A549 (cell line): ENCODE measurements at regions not wholly inside any gene's neighbourhood (a gene's known extent, or its start where the extent isn't known, plus 50 kb on each side); places are given as distances from the start of the nearest gene placed in this dataset.
"Not testable (repeated sequence)": the region's sequence is repeated elsewhere in the genome, so short reads cannot be mapped to it uniquely, and the experiment has no call there.

Source experiments
- ATAC-seq, 2 experiments: fragments of 200-7000 bp in 1 of 2; fragments of >200 bp in 1 of 2; cut with Nextera tagmentation in 1 of 2; cut with Tn5 transposase in 1 of 2; 3 replicates each; pipeline versions ENCODE4 v1.8.0 to v1.9.1; 2018 to 2020; ENCODE audit warnings: mild to moderate bottlenecking in 1 of 2, moderate library complexity in 1 of 2
- CTCF ChIA-PET: fragments of 300-600 bp; sonication (Branson Sonifier 250); formaldehyde crosslinking; extraction: SDS; loops from one replicate; lab custom pipeline; 2021; ENCODE audit warnings: antibody characterized with exemption, inconsistent platforms; lab: Yijun Ruan, JAX
- POLR2A ChIA-PET: fragments of 350-600 bp; formaldehyde crosslinking; extraction: SDS; loops from one replicate; lab custom pipeline; 2021; ENCODE audit warnings: antibody characterized with exemption, inconsistent platforms; lab: Yijun Ruan, JAX
- DNase-seq, 2 experiments: peaks; one replicate each; pipeline versions ENCODE4 v3.0.0 to v3.0.0-alpha.2; 2011 to 2016; ENCODE audit warnings: low read depth in 1 of 2, low spot score in 1 of 2
- FAIRE-seq: peaks from 2 replicates; lab custom pipeline; 2011; peaks lifted over from hg19 to GRCh38; lab: Jason Lieb, UNC
- H3K27ac ChIP-seq, 2 experiments: fragments of >200 bp; sonication (Bioruptor Twin); formaldehyde crosslinking; 3 replicates each; pipeline ENCODE4 v1.5.1; 2016 to 2017
- H3K4me1 ChIP-seq: fragments of >200 bp; sonication (Bioruptor Twin); formaldehyde crosslinking; 3 replicates; pipeline ENCODE4 v1.6.1; 2016
- H3K4me2 ChIP-seq: fragments of >200 bp; sonication (Bioruptor Twin); formaldehyde crosslinking; 3 replicates; pipeline ENCODE4 v1.6.1; 2016
- H3K4me3 ChIP-seq: fragments of >200 bp; sonication (Bioruptor Twin); formaldehyde crosslinking; 3 replicates; pipeline ENCODE4 v1.5.1; 2016
- H3K9me3 ChIP-seq: fragments of >200 bp; sonication (Bioruptor Twin); formaldehyde crosslinking; 3 replicates; pipeline ENCODE4 v1.6.1; 2016
- BHLHE40 ChIP-seq: IDR thresholded peaks from 2 replicates; pipeline ENCODE4 v1.6.1; 2012; ENCODE audit warnings: low read depth, low read length, inconsistent platforms
- CBX2 ChIP-seq: fragments of 200-600 bp; sonication (generic); IDR thresholded peaks from 2 replicates; pipeline ENCODE4 v1.6.1; 2016; ENCODE audit warnings: low read depth, mild to moderate bottlenecking, borderline replicate concordance
- CEBPB ChIP-seq, 2 experiments: fragments of >200 bp in 1 of 2; sonication (Bioruptor Twin) in 1 of 2; formaldehyde crosslinking in 1 of 2; IDR thresholded peaks; 2 replicates each; pipeline ENCODE4 v1.6.1; 2012 to 2016
- CHD2 ChIP-seq: fragments of 150-350 bp; IDR thresholded peaks from 2 replicates; pipeline ENCODE4 v1.6.1; 2014; ENCODE audit warnings: low read length; ENCODE audit not compliant: partially characterized antibody
- CTCF ChIP-seq: fragments of >200 bp; sonication (Bioruptor Twin); formaldehyde crosslinking; IDR thresholded peaks from 3 replicates; pipeline ENCODE4 v1.5.1; 2016
- FOSB ChIP-seq: fragments of 250-450 bp; sonication (Bioruptor Pico); IDR thresholded peaks from 2 replicates; pipeline ENCODE4 v1.5.0; 2020; ENCODE audit warnings: mild to moderate bottlenecking, moderate library complexity
- FOXS1 ChIP-seq: fragments of 250-450 bp; sonication (Bioruptor Pico); IDR thresholded peaks from 2 replicates; pipeline ENCODE4 v1.5.0; 2020; ENCODE audit warnings: mild to moderate bottlenecking, moderate library complexity
- GATA3 ChIP-seq: IDR thresholded peaks from 2 replicates; pipeline ENCODE4 v1.6.1; 2012; ENCODE audit warnings: borderline replicate concordance
- HES2 ChIP-seq: fragments of >200 bp; sonication (Bioruptor Twin); formaldehyde crosslinking; IDR thresholded peaks from 2 replicates; pipeline ENCODE4 v1.6.1; 2016
- HEYL ChIP-seq: fragments of 250-450 bp; sonication (Bioruptor Pico); IDR thresholded peaks from 2 replicates; pipeline ENCODE4 v1.8.0; 2021; ENCODE audit warnings: mild to moderate bottlenecking, moderate library complexity
- JUNB ChIP-seq: fragments of >200 bp; sonication (Bioruptor Twin); formaldehyde crosslinking; IDR thresholded peaks from 2 replicates; pipeline ENCODE4 v1.6.1; 2016
- MAFK ChIP-seq: fragments of 450-650 bp; IDR thresholded peaks from 2 replicates; pipeline ENCODE4 v1.6.1; 2014; ENCODE audit not compliant: partially characterized antibody
- MAX ChIP-seq: IDR thresholded peaks from 2 replicates; pipeline ENCODE4 v1.6.1; 2012
- NFE2L2 ChIP-seq: fragments of 150-350 bp; conservative IDR thresholded peaks from 2 replicates; pipeline ENCODE4 v1.6.1; 2014; ENCODE audit warnings: low read length
- NPAS2 ChIP-seq: fragments of 250-450 bp; sonication (Bioruptor Pico); IDR thresholded peaks from 2 replicates; pipeline ENCODE4 v1.8.0; 2022; ENCODE audit warnings: mild to moderate bottlenecking, moderate library complexity, borderline replicate concordance
- POLR2AphosphoS2 ChIP-seq: conservative IDR thresholded peaks from 2 replicates; pipeline ENCODE4 v1.6.1; 2012; ENCODE audit warnings: low read length, improper control_type of control experiment, inconsistent platforms
- RARB ChIP-seq: fragments of 250-450 bp; sonication (Bioruptor Pico); IDR thresholded peaks from 2 replicates; pipeline ENCODE4 v1.8.0; 2021; ENCODE audit warnings: mild to moderate bottlenecking, moderate library complexity
- RCOR1 ChIP-seq: fragments of 150-350 bp; IDR thresholded peaks from 2 replicates; pipeline ENCODE4 v1.6.1; 2014; ENCODE audit warnings: antibody characterized with exemption, low read length, low read depth
- RNF2 ChIP-seq: fragments of 200-600 bp; sonication (generic); IDR thresholded peaks from 2 replicates; pipeline ENCODE4 v1.6.1; 2016; ENCODE audit warnings: low read depth, mild to moderate bottlenecking, antibody characterized with exemption, moderate library complexity, borderline replicate concordance
- ZFP36 ChIP-seq: fragments of 450-650 bp; IDR thresholded peaks from 2 replicates; pipeline ENCODE4 v1.6.1; 2014; ENCODE audit warnings: borderline replicate concordance; ENCODE audit not compliant: partially characterized antibody
- ZNF302 ChIP-seq: fragments of 250-450 bp; sonication (Bioruptor Pico); IDR thresholded peaks from 2 replicates; pipeline ENCODE4 v1.9.0; 2021; ENCODE audit warnings: inconsistent platforms, mild to moderate bottlenecking, moderate library complexity
- WGBS: methylation state at CpG from one replicate; pipeline ENCODE4 v1.1.6; 2017; ENCODE audit errors: missing lambda C conversion rate; 5-methylcytosine and 5-hydroxymethylcytosine counted together
- TF ChIP-seq, protein P1 (sequence below): fragments of 200-600 bp; sonication (generic); IDR thresholded peaks from 2 replicates; pipeline ENCODE4 v1.6.1; 2016; ENCODE audit warnings: antibody characterized with exemption, mild to moderate bottlenecking, moderate library complexity
- TF ChIP-seq, protein P2 (sequence below): fragments of >200 bp; sonication (Bioruptor Twin); formaldehyde crosslinking; IDR thresholded peaks from 3 replicates; pipeline ENCODE4 v1.6.1; 2016

DNA sequence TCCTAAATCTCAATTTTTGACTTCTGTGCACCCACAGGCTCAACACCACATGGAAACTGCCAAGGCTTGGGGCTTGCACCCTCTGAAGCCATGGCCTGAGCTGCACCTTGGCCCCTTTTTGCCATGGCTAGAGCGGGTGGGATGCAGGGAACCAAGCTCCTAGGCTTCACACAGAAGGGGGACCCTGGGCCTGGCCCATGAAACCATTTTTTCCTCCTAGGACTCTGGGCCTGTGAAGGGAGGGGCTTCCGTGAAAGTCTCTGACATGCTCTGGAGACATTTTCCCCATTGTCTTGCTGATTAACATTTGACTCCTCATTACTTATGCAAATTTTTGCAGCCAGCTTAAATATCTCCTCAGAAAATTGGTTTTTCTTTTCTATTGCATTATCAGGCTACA lies 190.9 kb downstream of the MBL2 start:
- TF ChIP-seq ZFP36: peak; percentile 68
- CTCF ChIA-PET: interaction anchor here (0.7 to 1.1 kb wide), 4 partner anchors 15 to 274 kb away, joined by 3 to 5 read pairs (median 3); no protein-coding TSS in a partner anchor

DNA sequence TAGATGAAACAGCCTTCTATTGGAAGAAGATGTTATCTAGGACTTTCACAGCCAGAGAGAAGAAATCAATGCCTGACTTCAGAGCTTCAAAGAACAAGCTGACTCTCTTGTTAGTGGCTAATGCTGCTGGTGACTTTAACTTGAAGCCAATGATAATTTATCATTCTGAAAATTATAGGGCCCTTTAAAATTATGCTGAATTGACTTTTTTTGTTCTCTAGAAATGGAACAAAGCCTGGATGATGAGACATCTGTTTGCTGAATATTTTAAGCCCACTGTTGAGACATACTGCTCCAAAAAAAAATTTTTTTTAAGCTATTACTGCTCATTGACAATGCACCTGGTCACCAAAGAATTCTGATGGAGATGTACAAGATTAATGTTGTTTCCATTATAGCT lies 189.2 kb downstream of the MBL2 start:
- ChIA-PET CTCF (interaction anchor here (1.7 kb wide), 1 partner anchor 275 kb away, joined by 8 read pairs; no protein-coding TSS in a partner anchor), POLR2A (no interaction called here)

More for the DNA sequence above, 190.9 kb downstream of the MBL2 start:
- POLR2A ChIA-PET, H3K4me3 ChIP-seq, FAIRE-seq, H3K4me1 ChIP-seq, H3K4me2 ChIP-seq, H3K27ac ChIP-seq, ATAC-seq, DNase-seq: not testable (repeated sequence)
- 50% methylated on average over 2 of the region's 2 CpGs for WGBS
- peaks cover 26% of the 10 kb centered on the region for H3K9me3 ChIP-seq

GRCh38 chr10:52586710-52587109 lies 185.9 kb downstream of the MBL2 start:
- TF ChIP-seq JUNB: no peak
- TF ChIP-seq RNF2: no peak
- TF ChIP-seq, protein P1, sequence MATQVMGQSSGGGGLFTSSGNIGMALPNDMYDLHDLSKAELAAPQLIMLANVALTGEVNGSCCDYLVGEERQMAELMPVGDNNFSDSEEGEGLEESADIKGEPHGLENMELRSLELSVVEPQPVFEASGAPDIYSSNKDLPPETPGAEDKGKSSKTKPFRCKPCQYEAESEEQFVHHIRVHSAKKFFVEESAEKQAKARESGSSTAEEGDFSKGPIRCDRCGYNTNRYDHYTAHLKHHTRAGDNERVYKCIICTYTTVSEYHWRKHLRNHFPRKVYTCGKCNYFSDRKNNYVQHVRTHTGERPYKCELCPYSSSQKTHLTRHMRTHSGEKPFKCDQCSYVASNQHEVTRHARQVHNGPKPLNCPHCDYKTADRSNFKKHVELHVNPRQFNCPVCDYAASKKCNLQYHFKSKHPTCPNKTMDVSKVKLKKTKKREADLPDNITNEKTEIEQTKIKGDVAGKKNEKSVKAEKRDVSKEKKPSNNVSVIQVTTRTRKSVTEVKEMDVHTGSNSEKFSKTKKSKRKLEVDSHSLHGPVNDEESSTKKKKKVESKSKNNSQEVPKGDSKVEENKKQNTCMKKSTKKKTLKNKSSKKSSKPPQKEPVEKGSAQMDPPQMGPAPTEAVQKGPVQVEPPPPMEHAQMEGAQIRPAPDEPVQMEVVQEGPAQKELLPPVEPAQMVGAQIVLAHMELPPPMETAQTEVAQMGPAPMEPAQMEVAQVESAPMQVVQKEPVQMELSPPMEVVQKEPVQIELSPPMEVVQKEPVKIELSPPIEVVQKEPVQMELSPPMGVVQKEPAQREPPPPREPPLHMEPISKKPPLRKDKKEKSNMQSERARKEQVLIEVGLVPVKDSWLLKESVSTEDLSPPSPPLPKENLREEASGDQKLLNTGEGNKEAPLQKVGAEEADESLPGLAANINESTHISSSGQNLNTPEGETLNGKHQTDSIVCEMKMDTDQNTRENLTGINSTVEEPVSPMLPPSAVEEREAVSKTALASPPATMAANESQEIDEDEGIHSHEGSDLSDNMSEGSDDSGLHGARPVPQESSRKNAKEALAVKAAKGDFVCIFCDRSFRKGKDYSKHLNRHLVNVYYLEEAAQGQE: no peak
- no peak for TF ChIP-seq FOXS1 (CRISPR knock-in tag)
- no peak for TF ChIP-seq NFE2L2
- TF ChIP-seq BHLHE40: no peak
- no peak for TF ChIP-seq RARB (CRISPR knock-in tag)
- TF ChIP-seq GATA3: no peak
- TF ChIP-seq CTCF: no peak
- TF ChIP-seq RCOR1: no peak
- WGBS: 54% methylated on average over 2 of the region's 2 CpGs
- H3K4me1 ChIP-seq: no peaks in the 10 kb centered on the region
- ATAC-seq (no peak), DNase-seq (no peak), FAIRE-seq (no peak)
- H3K9me3 ChIP-seq: peaks cover 26% of the 10 kb centered on the region
- ChIA-PET POLR2A (no interaction called here), CTCF (interaction anchor here (0.9 to 1.6 kb wide), 4 partner anchors 14 to 278 kb away, joined by 3 to 5 read pairs (median 4); partner anchors contain the start of gene DKK1)
- no peak overlapping the region for H3K4me3 ChIP-seq
- no peak overlapping the region for H3K27ac ChIP-seq
- H3K4me2 ChIP-seq: no peak overlapping the region

More for the DNA sequence above, 189.2 kb downstream of the MBL2 start:
- H3K4me3 ChIP-seq: no peak overlapping the region
- TF ChIP-seq MAFK (peak; percentile 83), CBX2 (no peak)
- TF ChIP-seq, all 56 proteins: peak for 1
- peaks cover 31% of the 10 kb centered on the region for H3K9me3 ChIP-seq
- no peak for ATAC-seq
- FAIRE-seq: no peak
- H3K27ac ChIP-seq: no peak overlapping the region
- no peaks in the 10 kb centered on the region for H3K4me1 ChIP-seq
- no peak overlapping the region for H3K4me2 ChIP-seq
- DNase-seq: no peak

GRCh38 chr10:52597189-52597863 lies 175.3 kb downstream of the MBL2 start:
- no peak for FAIRE-seq
- 54% methylated on average over 3 of the region's 3 CpGs for WGBS
- H3K4me2 ChIP-seq: peak overlapping the region; percentile 76
- H3K9me3 ChIP-seq: no peaks in the 10 kb centered on the region
- CTCF ChIA-PET: interaction anchor here (0.6 kb wide), 1 partner anchor 9 kb away, joined by 3 read pairs; no protein-coding TSS in a partner anchor
- peak overlapping the region; percentile 30; the same call in 2 of the 3 replicates for H3K4me3 ChIP-seq
- peak in 1 of 2 experiments; percentile 4 for DNase-seq
- H3K4me1 ChIP-seq: peaks cover 5% of the 10 kb centered on the region; the same call in 1 of the 3 replicates
- no peak for ATAC-seq
- peak overlapping the region; percentile 42 to 43; a peak in 3 of 6 replicates for H3K27ac ChIP-seq
- POLR2A ChIA-PET: no interaction called here
- TF ChIP-seq FOSB (CRISPR knock-in tag) (no peak), NFE2L2 (no peak), HEYL (no peak), ZNF302 (no peak), NPAS2 (CRISPR knock-in tag) (no peak), MAX (no peak), MAFK (no peak), CEBPB (IDR thresholded peaks at IDR 0.05) (no peak), CHD2 (no peak), POLR2AphosphoS2 (no peak), HES2 (no peak)
- TF ChIP-seq, protein P2, sequence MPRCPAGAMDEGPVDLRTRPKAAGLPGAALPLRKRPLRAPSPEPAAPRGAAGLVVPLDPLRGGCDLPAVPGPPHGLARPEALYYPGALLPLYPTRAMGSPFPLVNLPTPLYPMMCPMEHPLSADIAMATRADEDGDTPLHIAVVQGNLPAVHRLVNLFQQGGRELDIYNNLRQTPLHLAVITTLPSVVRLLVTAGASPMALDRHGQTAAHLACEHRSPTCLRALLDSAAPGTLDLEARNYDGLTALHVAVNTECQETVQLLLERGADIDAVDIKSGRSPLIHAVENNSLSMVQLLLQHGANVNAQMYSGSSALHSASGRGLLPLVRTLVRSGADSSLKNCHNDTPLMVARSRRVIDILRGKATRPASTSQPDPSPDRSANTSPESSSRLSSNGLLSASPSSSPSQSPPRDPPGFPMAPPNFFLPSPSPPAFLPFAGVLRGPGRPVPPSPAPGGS: no peak
